ENCODE measurements at regions not wholly inside any gene's neighbourhood (a gene's known extent, or its start where the extent isn't known, plus 50 kb on each side); places are given as distances from the start of the nearest gene placed in this dataset.
"Not testable (repeated sequence)": the region's sequence is repeated elsewhere in the genome, so short reads cannot be mapped to it uniquely, and the experiment has no call there.

DNA sequence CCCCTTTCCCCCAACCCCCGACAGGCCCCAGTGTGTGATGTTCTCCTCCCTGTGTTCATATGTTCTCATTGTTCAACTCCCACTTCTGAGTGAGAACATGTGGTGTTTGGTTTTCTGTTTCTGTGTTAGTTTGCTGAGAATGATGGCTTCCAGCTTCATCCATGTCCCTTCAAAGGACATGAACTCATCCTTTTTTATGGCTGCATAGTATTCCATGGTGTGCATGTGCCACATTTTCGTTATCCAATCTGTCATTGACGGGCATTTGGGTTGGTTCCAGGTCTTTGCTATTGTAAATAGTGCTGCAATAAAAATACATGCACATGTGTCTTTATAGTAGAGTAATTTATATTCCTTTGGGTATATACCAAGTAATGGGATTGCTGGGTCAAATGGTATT is 105.5 kb upstream of the PCED1B start:
- not testable (repeated sequence) for TF ChIP-seq POLR2A (IDR thresholded peaks at IDR 0.05)
- TF ChIP-seq, protein P1, sequence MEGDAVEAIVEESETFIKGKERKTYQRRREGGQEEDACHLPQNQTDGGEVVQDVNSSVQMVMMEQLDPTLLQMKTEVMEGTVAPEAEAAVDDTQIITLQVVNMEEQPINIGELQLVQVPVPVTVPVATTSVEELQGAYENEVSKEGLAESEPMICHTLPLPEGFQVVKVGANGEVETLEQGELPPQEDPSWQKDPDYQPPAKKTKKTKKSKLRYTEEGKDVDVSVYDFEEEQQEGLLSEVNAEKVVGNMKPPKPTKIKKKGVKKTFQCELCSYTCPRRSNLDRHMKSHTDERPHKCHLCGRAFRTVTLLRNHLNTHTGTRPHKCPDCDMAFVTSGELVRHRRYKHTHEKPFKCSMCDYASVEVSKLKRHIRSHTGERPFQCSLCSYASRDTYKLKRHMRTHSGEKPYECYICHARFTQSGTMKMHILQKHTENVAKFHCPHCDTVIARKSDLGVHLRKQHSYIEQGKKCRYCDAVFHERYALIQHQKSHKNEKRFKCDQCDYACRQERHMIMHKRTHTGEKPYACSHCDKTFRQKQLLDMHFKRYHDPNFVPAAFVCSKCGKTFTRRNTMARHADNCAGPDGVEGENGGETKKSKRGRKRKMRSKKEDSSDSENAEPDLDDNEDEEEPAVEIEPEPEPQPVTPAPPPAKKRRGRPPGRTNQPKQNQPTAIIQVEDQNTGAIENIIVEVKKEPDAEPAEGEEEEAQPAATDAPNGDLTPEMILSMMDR (IDR thresholded peaks at IDR 0.05), result not testable (repeated sequence)
